IPS DF 4.7 (cell line): ENCODE measurements at regions not wholly inside any gene's neighbourhood (a gene's known extent, or its start where the extent isn't known, plus 50 kb on each side); places are given as distances from the start of the nearest gene placed in this dataset.

ENCODE experiments used
- DNase-seq: peaks from one replicate; pipeline ENCODE4 v3.0.0-alpha.2; 2013; ENCODE audit warnings: low spot score; ENCODE audit errors: extremely low read depth

DNA sequence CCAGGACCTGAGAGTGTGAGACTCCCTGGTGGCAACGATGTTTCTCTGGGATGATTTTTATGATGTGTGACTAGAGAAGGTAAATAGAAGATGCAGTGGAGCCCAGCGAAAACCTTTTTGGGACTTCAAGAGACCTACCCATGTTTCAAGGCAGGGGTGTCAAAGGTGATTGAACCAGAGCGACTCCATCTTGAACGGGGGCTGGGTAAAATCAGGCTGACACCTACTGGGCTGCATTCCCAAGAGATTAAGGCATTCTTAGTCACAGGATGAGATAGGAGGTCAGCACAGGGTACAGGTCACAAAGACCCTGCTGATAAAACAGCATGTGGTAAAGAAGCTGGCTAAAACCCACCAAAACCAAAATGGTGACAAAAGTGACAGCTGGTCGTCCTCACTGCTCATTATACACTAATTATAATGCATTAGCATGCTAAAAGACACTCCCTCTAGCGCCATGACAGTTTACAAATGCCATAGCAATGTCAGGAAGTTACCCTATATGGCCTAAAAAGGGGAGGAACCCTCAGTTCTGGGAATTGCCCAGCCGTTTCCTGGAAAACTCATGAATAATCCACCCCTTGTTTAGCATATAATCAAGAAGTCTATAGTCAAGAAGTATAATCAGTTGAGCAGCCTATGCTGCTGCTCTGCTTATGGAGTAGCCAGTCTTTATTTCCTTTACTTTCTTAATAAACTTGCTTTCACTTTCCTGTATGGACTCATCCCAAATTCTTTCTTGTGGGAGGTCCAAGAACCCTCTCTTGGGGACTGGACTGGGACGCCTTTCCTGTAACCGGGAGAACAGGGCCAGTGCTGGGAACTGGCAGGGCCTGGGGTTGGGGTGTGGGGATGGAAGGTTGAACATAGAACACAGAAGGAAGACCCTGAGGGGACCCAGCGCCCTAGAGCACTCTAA lies 526.4 kb downstream of the QKI start:
- DNase-seq, result no peak

DNA sequence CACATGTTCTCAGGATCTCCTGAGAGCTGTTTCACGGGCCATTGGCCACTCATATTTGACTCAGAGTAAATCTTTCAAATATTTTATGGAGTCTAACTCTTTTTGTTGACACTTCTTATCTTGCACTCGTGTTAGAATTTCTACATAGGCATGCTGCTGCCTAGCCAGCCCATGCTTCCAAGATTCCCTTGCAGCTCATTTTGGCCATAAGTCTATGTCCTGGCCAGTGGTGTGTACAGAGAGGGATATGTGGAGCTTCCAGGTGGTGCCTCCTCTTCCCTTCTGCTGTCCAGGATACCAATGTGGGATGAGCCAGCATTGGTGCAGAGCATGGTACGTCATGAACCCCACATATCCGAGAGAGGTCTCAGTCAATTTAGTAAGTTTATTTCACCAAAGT lies 522.6 kb downstream of the QKI start:
- no peak for DNase-seq

GRCh38 chr6:163935158-163935762 lies 520.7 kb downstream of the QKI start:
- no peak for DNase-seq

- no peak for DNase-seq
Observed at GRCh38 chr6:163930012-163930411, 515.5 kb downstream of the QKI start.

DNA sequence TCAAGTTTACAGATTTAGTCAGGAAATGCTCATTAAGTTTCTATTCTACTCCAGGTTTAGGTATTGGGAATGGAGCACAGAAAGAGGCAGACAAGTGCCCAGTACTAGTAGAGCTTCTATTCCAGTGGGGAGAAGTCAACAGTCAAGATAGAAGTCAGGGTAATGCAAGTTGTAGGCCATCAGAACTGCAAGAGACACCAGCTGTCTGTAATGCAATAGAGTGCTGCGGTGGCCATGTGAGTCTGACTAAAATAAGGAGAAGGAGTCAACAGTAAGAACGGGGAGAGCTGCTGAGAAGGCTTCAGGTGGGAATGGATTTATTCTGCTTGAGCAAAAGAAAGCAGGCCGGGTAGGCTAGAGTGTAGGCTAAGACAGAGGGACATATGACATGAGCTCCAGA lies 515.0 kb downstream of the QKI start:
- no peak for DNase-seq

- no peak for DNase-seq
Observed at GRCh38 chr6:163926642-163927041, 512.1 kb downstream of the QKI start.

DNA sequence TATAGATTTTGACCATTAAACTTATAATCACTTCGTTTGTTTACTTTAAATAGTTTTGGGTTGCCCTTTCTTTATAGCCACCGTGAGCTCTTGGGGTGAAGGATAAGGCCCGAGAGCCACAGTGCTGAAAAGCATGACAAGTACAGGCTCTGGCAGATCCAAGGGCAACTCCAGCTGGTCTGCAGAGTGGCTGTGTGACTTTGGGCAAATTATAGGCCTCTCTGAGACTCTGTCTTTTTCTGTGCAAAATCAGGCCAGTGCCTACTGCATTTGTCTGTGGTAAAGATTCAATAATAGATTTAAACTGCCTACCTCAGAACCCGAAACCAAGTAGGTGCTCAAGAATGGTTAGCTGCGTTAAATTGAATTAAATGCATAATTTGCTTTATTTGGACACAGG lies 511.3 kb downstream of the QKI start:
- DNase-seq, result no peak

DNA sequence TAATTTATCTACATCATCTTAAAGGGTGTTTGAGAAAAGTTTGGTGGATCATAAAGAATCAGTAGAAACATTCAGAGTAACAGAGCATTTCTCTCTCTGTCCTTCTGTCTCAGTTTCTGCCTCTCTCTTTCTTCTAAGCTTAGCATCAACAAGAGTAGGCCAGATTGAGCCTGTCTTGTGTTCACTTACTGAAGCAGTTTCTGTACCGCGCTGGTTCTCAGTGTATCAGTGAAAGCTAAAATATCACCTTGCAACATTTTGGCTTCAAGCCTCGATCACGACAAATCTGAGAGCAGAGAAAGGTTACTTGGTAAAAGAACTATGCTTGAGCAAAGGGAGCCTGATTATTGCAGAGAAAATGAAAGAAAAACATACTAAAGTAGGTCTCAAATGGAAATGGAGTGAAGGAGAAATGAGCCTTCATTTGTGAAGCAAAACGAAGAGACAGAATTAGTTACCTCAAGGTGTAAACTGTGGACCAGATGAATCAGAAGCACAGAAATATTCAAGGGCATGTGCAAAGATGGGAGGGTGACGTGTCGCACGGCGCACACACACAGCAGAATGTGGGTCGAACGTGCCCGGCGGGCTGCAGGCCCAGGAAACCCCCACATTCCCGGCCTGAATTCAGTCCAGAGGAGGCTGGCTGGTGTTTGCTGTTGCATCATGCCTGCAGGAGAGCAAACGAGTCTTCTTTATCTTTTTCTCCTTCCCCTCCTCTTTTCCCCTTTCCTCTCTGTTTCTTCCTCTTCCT lies 509.3 kb downstream of the QKI start:
- DNase-seq, result no peak

DNA sequence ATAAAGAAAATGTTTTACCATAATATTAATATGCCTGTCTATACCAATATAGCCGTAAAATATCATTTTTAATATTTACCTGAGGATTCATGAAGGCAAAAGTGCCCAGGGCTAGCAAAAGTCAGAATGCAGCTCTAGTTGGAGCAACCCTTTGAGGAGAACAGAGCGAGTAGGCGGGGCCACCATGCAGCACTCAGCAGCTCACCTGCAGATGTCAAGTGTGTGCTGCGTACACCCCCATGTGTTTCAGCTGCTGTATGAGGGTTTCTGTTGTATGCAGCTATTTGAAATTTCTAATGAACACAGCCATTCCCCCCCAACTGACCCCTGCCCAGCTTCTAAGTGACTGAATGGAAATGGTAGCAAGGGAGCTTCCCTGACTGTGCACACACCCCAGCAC lies 508.0 kb downstream of the QKI start:
- DNase-seq, result no peak

DNA sequence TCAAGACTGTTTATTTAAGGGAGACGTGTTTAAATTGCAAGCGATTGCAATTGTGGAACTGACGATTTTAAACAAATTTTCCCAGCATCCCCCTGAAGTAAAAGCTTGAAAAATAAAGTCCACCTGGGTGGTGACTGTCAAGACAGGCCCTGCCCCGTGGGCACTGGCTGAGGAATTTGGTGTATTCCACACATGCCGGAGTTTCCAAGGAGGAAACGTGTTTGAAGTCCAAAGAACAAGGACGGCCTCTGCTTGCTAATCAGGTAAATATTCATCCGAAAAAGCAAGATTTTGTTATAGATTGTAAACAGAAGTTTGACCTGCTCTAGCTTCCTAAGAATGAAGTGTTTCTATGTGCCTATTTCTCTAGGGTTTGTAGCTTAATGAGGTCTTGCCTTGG lies 505.1 kb downstream of the QKI start:
- DNase-seq, result no peak

DNA sequence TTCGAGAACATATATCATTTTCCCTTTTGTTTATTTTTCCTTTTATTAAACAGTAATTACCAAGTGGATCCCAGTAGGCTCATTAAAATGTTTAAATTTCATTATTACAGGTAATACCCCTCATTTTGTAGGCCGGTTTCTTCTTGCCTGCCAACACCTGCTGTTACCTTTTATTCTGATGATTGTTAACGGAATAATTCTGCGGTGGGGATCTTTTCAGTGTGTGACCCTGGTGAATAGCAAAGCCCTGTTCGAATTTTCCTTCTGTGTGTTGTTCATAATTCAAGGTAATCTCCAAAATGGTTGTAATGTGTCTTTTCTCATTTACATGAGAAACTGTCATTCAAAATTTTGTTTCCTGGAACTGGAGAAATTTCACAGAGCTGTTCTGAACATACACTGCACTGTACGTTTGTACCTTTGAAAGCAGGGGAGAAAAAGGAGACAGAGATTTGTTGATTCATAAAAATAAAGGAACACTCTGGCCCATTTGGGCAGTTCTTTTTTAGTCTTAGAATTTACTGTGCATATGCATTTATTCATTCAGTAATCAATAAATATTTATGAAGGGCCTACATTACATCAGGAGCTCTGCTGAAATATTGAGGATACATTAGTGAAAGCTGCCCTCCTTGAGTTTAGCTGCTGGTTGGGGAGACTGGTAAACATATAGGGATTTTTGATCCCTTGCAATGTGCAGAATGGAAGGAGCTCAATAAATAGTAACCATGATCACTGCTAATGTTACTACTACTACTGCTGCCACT lies 502.0 kb downstream of the QKI start:
- no peak for DNase-seq

- no peak for DNase-seq
Observed at GRCh38 chr6:163915131-163915530, 500.6 kb downstream of the QKI start.

- DNase-seq, result no peak
Observed at GRCh38 chr6:163913045-163913444, 498.5 kb downstream of the QKI start.

- DNase-seq, result no peak
Observed at GRCh38 chr6:163906006-163906710, 491.6 kb downstream of the QKI start.

DNA sequence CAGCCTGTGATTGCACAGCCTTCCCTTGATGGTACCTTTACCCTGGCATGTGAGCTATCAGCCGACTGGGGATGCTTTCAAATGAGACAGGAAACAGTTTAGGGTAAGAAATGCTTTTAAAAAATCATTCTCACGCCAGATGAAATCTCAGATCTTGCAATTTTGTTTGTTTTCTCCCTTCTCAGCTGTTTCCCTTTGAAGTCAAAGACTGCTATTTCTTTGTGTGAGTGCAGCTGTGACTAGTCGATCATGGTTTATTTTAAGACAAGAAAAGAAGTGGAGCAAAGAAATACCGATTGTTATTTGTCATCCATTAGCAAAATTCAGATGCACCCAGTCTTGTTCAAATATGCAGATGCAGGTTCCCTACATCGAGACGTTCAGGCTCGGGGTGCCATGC lies 489.7 kb downstream of the QKI start:
- DNase-seq, result no peak

DNA sequence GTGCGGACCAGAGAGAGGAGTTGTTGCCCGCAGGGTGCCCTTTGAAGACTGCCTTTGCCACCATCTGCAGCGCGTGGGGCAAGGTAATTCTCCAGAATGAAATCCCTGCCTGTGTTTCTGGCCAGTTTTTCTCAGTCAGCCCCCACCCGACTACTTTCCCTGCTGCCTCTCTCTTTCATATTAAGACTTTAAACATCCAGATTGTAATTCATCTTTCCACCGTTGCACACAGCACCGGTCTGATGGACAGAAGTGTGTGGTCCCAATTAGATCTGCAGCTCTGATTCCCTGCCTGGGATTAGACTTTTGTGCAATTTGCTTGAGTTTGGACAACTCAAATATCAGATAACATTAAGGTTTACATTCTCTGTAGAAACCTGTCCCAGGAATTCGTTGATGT lies 489.0 kb downstream of the QKI start:
- DNase-seq, result no peak

DNA sequence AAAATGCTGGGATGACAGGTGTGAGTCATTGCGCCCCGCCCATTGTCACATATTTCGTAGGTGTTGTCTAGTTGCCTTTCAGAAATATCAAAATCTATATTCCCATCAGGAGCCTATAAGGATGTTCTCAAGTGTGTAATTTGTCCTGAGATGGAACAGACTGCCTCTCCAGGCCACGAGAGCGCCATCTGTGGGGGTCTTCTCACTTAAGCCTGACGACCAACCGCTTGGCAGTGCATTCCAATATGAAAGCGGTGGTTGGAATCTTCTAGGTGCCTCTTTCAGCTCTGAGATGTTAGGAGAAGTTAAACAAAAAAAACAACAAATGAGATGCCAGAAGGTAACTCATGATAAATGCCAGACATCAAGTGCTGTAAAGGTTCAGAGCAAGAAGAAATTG lies 488.5 kb downstream of the QKI start:
- DNase-seq, result no peak

DNA sequence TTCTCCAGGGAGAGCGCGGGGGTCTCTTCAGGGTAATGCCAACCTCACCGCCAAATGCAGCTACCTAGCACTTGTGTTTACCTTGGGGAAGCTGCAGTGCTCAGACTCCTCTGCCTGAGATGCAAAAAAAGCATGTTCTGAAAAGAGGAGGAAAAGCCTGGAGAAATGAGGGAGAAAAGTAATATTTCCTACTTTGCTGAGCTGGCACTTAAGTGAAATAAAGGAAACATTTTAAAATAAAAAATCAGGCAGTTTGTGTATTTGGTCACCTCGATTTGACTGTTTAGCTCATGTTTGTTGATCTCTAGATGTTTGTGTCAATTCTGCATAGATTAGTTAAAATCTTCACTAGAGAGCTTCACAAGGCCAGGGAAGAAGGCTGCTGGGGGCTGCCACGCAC lies 487.2 kb downstream of the QKI start:
- no peak for DNase-seq

DNA sequence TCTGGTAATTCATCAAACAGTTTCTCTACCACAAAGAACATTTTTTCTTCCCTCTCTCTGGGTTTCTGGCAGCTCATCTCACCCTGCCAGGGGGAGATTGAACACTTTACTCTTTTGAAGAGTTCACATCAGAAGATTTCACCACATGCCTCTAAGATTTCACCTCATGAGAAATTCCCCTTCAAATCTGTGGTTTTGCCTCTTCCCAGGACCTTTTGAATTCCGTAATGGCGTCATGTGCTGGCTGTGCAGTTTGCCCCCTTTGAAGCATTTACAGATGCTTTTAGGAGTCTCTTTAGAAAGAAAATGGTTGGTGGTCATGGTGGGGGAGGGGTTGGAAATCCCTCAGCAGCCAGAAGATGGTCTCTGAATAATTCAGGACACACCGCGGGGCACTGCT lies 486.1 kb downstream of the QKI start:
- no peak for DNase-seq

- DNase-seq, result no peak
Observed at GRCh38 chr6:163897669-163898068, 483.2 kb downstream of the QKI start.

- DNase-seq, result no peak
Observed at GRCh38 chr6:163897030-163897429, 482.5 kb downstream of the QKI start.
